Tibial nerve (tissue), 4 donors: ENCODE measurements at regions not wholly inside any gene's neighbourhood (a gene's known extent, or its start where the extent isn't known, plus 50 kb on each side); places are given as distances from the start of the nearest gene placed in this dataset.

Source experiments
- DNase-seq, 2 donors: peaks; one replicate each; pipeline ENCODE4 v3.0.0-alpha.2; 2019; ENCODE audit warnings: low spot score in 2 of 2
- H3K27ac ChIP-seq, 4 donors: fragments of 200-600 bp; sonication (generic) in 3 of 4; one replicate each; pipeline ENCODE4 v1.5.1; 2017 to 2019; ENCODE audit warnings: mild to moderate bottlenecking in 1 of 4
- H3K27me3 ChIP-seq, 2 donors: fragments of 200-600 bp; sonication (generic) in 1 of 2; one replicate each; pipeline versions ENCODE4 v1.5.1 to v1.6.0; 2017 to 2019
- H3K36me3 ChIP-seq, 3 donors: fragments of 200-600 bp; sonication (generic); one replicate each; pipeline ENCODE4 v1.5.1; 2018 to 2019
- H3K4me1 ChIP-seq, 4 donors: fragments of 200-600 bp; sonication (generic) in 3 of 4; one replicate each; pipeline ENCODE4 v1.5.1; 2017 to 2019
- H3K4me3 ChIP-seq, 4 donors: fragments of 200-600 bp; sonication (generic) in 3 of 4; one replicate each; pipeline ENCODE4 v1.5.1; 2017 to 2019; ENCODE audit warnings: mild to moderate bottlenecking in 1 of 4, moderate library complexity in 1 of 4
- H3K9me3 ChIP-seq, 4 donors: fragments of 200-600 bp; sonication (generic) in 3 of 4; one replicate each; pipeline ENCODE4 v1.5.1; 2017 to 2019
- CTCF ChIP-seq, 5 experiments: fragments of 200-600 bp in 3 of 5; fragments of 450-650 bp in 2 of 5; sonication (generic) in 3 of 5; IDR thresholded peaks; one replicate each; pipeline ENCODE4 v1.5.1; 2016 to 2019; ENCODE audit warnings: antibody characterized with exemption in 5 of 5, mild to moderate bottlenecking in 3 of 5, moderate library complexity in 2 of 5
- EP300 ChIP-seq, 2 donors: sonication (generic); formaldehyde crosslinking; IDR thresholded peaks; one replicate each; pipeline ENCODE4 v1.6.1; 2017; ENCODE audit warnings: antibody characterized with exemption in 2 of 2, mild to moderate bottlenecking in 1 of 2
- POLR2A ChIP-seq, 2 donors: fragments of 450-650 bp; IDR thresholded peaks; one replicate each; pipeline ENCODE4 v1.6.1; 2017; ENCODE audit warnings: antibody characterized with exemption in 2 of 2, mild to moderate bottlenecking in 2 of 2, moderate library complexity in 2 of 2
- WGBS, 2 donors: methylation state at CpG; one replicate each; pipeline ENCODE4 v1.1.5; 2018; 5-methylcytosine and 5-hydroxymethylcytosine counted together

- H3K36me3 ChIP-seq, result no peaks in the 10 kb centered on the region
- H3K9me3 ChIP-seq, result no peaks in the 10 kb centered on the region
- H3K27me3 ChIP-seq, result no peaks in the 10 kb centered on the region
- no peak for DNase-seq
- WGBS, 2 donors, result 74 to 78% methylated on average over 1 of the region's 1 CpG
- TF ChIP-seq EP300 (IDR thresholded peaks at IDR 0.05) (no peak), CTCF (IDR thresholded peaks at IDR 0.05) (no peak), POLR2A (IDR thresholded peaks at IDR 0.05) (no peak)
- H3K4me3 ChIP-seq, result no peak overlapping the region
- H3K27ac ChIP-seq, result no peak overlapping the region
- peaks cover 0 to 3% (median 0%) of the 10 kb centered on the region in 4 donors for H3K4me1 ChIP-seq
Observed at GRCh38 chr5:143583409-143583808, 179.9 kb upstream of the NR3C1 start.

GRCh38 chr5:143582869-143583268, 179.4 kb upstream of the NR3C1 start:
- no peak for TF ChIP-seq EP300 (IDR thresholded peaks at IDR 0.05)
- TF ChIP-seq POLR2A (IDR thresholded peaks at IDR 0.05), result no peak
- TF ChIP-seq CTCF (IDR thresholded peaks at IDR 0.05), result no peak
- Histone ChIP-seq H3K4me1 (peaks cover 0 to 3% (median 0%) of the 10 kb centered on the region in 4 donors), H3K27me3 (no peaks in the 10 kb centered on the region), H3K27ac (no peak overlapping the region), H3K4me3 (no peak overlapping the region), H3K9me3 (no peaks in the 10 kb centered on the region), H3K36me3 (no peaks in the 10 kb centered on the region)
- 76 to 89% methylated on average over 5 of the region's 5 CpGs for WGBS, 2 donors
- DNase-seq, result no peak

- H3K27me3 ChIP-seq, result no peaks in the 10 kb centered on the region
- WGBS, 2 donors, result 50 to 52% methylated on average over 4 of the region's 4 CpGs
- no peak overlapping the region for H3K4me3 ChIP-seq
- no peak for DNase-seq
- H3K36me3 ChIP-seq, result no peaks in the 10 kb centered on the region
- H3K27ac ChIP-seq, result no peak overlapping the region
- no peaks in the 10 kb centered on the region for H3K9me3 ChIP-seq
- peaks cover 0 to 3% (median 0%) of the 10 kb centered on the region in 4 donors for H3K4me1 ChIP-seq
- no peak for TF ChIP-seq EP300 (IDR thresholded peaks at IDR 0.05)
- TF ChIP-seq POLR2A (IDR thresholded peaks at IDR 0.05), result no peak
- no peak for TF ChIP-seq CTCF (IDR thresholded peaks at IDR 0.05)
Observed at GRCh38 chr5:143582176-143582575, 178.7 kb upstream of the NR3C1 start.

GRCh38 chr5:143581649-143582048, 178.2 kb upstream of the NR3C1 start:
- Histone ChIP-seq H3K9me3 (no peaks in the 10 kb centered on the region), H3K4me3 (no peak overlapping the region), H3K4me1 (peaks cover 0 to 8% (median 0%) of the 10 kb centered on the region in 4 donors), H3K36me3 (no peaks in the 10 kb centered on the region), H3K27me3 (no peaks in the 10 kb centered on the region), H3K27ac (no peak overlapping the region)
- 88 to 95% methylated on average over 2 of the region's 2 CpGs for WGBS, 2 donors
- TF ChIP-seq CTCF (IDR thresholded peaks at IDR 0.05) (no peak), POLR2A (IDR thresholded peaks at IDR 0.05) (no peak), EP300 (IDR thresholded peaks at IDR 0.05) (no peak)
- no peak for DNase-seq

GRCh38 chr5:143581147-143581546, 177.7 kb upstream of the NR3C1 start:
- no peak for DNase-seq

More at GRCh38 chr5:143581147-143581546, 177.7 kb upstream of the NR3C1 start:
- 96 to 99% methylated on average over 3 of the region's 3 CpGs for WGBS, 2 donors
- Histone ChIP-seq H3K4me3 (no peak overlapping the region), H3K27me3 (no peaks in the 10 kb centered on the region), H3K4me1 (peaks cover 0 to 8% (median 0%) of the 10 kb centered on the region in 4 donors), H3K27ac (no peak overlapping the region), H3K9me3 (no peaks in the 10 kb centered on the region), H3K36me3 (no peaks in the 10 kb centered on the region)
- no peak for TF ChIP-seq CTCF (IDR thresholded peaks at IDR 0.05)
- no peak for TF ChIP-seq POLR2A (IDR thresholded peaks at IDR 0.05)
- no peak for TF ChIP-seq EP300 (IDR thresholded peaks at IDR 0.05)
